ENCODE measurements at regions not wholly inside any gene's neighbourhood (a gene's known extent, or its start where the extent isn't known, plus 50 kb on each side); places are given as distances from the start of the nearest gene placed in this dataset.

DNA sequence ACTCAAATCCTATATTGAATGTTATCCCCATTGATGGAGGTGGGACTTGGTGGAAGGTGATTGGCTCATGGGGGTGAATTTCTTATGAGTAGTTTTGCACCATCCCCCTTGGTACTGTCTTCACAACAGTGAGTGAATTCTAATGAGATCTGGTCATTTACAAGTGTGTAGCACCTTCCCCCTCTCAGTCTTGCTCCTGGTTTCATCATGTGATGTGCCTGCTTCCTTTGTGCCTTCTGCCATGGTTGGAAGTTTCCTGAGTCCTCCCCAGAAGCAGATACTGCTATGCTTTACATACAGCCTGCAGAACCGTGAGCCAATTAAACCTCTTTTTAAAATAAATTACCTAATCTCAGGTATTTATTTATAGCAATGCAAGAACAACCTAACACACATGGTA is 302.4 kb upstream of the KITLG start:
- H3K27ac ChIP-seq: no peak overlapping the region
- no peak for TF ChIP-seq POLR2A (IDR thresholded peaks at IDR 0.05)
- TF ChIP-seq, protein P1, sequence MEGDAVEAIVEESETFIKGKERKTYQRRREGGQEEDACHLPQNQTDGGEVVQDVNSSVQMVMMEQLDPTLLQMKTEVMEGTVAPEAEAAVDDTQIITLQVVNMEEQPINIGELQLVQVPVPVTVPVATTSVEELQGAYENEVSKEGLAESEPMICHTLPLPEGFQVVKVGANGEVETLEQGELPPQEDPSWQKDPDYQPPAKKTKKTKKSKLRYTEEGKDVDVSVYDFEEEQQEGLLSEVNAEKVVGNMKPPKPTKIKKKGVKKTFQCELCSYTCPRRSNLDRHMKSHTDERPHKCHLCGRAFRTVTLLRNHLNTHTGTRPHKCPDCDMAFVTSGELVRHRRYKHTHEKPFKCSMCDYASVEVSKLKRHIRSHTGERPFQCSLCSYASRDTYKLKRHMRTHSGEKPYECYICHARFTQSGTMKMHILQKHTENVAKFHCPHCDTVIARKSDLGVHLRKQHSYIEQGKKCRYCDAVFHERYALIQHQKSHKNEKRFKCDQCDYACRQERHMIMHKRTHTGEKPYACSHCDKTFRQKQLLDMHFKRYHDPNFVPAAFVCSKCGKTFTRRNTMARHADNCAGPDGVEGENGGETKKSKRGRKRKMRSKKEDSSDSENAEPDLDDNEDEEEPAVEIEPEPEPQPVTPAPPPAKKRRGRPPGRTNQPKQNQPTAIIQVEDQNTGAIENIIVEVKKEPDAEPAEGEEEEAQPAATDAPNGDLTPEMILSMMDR (IDR thresholded peaks at IDR 0.05): no peak
- intact Hi-C loops (cut with DNase I): no loop called here
- H3K4me1 ChIP-seq: no peaks in the 10 kb centered on the region
- no peaks in the 10 kb centered on the region for H3K9me3 ChIP-seq
- no peaks in the 10 kb centered on the region for H3K27me3 ChIP-seq
- H3K36me3 ChIP-seq (replicated peaks in 1 of 2; ENCODE audit: insufficient read depth in 1 of 2, low read depth in 2 of 2): no peaks in the 10 kb centered on the region
- 79 to 92% methylated on average over 1 of the region's 1 CpG for WGBS, 2 donors
- no peak overlapping the region for H3K4me3 ChIP-seq
- no peak for DNase-seq
- ATAC-seq: no peak

DNA sequence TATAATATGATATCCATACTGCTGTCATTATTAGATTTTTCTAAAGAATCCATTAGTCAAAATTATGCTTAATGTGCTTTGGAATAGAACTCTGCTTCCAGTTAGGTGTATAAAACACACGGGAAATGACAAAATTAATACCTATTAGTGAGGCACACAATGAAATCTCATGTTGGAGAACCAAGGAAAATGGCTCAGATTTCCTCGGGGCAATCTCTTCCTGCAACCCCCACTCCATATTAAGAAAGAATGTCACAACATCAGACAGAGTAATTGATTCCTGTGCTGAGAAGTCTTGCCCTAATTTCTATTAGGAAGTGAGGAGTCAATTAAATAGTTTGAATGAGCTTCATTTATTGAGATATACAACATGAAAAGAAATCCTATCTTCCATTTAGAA is 299.8 kb upstream of the KITLG start:
- no peak for ATAC-seq

DNA sequence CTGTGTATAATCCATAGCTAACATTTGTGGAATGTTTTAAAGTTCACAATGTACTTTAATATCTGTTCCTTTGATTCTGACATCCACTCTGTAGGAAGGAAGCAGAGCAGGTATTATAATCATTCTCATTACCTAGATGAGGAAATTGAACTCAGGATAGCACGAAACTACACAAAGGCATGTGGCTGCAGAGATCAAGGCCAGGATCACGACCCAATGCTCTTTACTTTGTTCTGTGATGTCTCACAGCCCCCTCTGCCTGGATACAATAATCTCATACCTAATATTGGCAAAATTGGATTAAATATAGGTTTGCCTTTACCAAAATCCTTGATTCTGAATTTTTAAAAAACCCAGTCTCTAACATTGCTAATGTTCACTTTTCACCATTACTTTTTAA is 298.0 kb upstream of the KITLG start:
- WGBS, 2 donors: 79 to 85% methylated on average over 2 of the region's 2 CpGs
- TF ChIP-seq, protein P1 (IDR thresholded peaks at IDR 0.05): no peak
- TF ChIP-seq POLR2A (IDR thresholded peaks at IDR 0.05): no peak
- intact Hi-C loops (cut with DNase I): no loop called here
- H3K27ac ChIP-seq: no peak overlapping the region
- no peaks in the 10 kb centered on the region for H3K36me3 ChIP-seq (replicated peaks in 1 of 2; ENCODE audit: insufficient read depth in 1 of 2, low read depth in 2 of 2)
- no peaks in the 10 kb centered on the region for H3K4me1 ChIP-seq
- ATAC-seq: no peak
- H3K9me3 ChIP-seq: no peaks in the 10 kb centered on the region
- DNase-seq: no peak
- no peaks in the 10 kb centered on the region for H3K27me3 ChIP-seq
- no peak overlapping the region for H3K4me3 ChIP-seq

More for the DNA sequence above, 299.8 kb upstream of the KITLG start:
- no peaks in the 10 kb centered on the region for H3K27me3 ChIP-seq
- H3K36me3 ChIP-seq (replicated peaks in 1 of 2; ENCODE audit: insufficient read depth in 1 of 2, low read depth in 2 of 2): no peaks in the 10 kb centered on the region
- intact Hi-C loops (cut with DNase I): no loop called here
- no peak for DNase-seq
- WGBS, 2 donors: 76 to 88% methylated on average over 2 of the region's 2 CpGs
- no peaks in the 10 kb centered on the region for H3K4me1 ChIP-seq
- no peaks in the 10 kb centered on the region for H3K9me3 ChIP-seq
- no peak overlapping the region for H3K27ac ChIP-seq
- TF ChIP-seq, protein P1 (IDR thresholded peaks at IDR 0.05): no peak
- no peak for TF ChIP-seq POLR2A (IDR thresholded peaks at IDR 0.05)
- no peak overlapping the region for H3K4me3 ChIP-seq

DNA sequence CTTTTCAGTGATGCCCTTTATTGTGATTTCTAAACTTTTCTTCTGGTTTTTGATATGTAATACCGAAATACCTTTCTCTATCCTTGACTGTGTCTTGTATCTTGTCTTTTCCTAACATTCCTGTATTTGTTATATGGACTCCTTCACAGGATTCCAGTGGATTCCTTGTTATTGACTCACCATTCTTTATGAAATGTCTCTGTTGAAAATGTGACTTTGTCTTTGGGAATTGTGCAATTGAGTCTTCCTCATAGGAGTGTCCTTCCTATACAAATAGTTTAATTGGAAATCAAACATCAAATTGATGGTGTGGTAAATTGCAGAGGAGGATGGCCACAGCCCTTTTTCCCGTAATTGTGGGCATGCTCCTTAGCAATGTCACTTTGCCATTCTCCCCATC is 296.6 kb upstream of the KITLG start:
- H3K4me1 ChIP-seq: no peaks in the 10 kb centered on the region
- ATAC-seq (no peak), DNase-seq (no peak)
- WGBS, 2 donors: 85 to 92% methylated on average over 2 of the region's 2 CpGs
- no peak overlapping the region for H3K4me3 ChIP-seq
- H3K27ac ChIP-seq: no peak overlapping the region
- no peaks in the 10 kb centered on the region for H3K9me3 ChIP-seq
- intact Hi-C loops (cut with DNase I): no loop called here
- H3K36me3 ChIP-seq (replicated peaks in 1 of 2; ENCODE audit: insufficient read depth in 1 of 2, low read depth in 2 of 2): no peaks in the 10 kb centered on the region
- H3K27me3 ChIP-seq: no peaks in the 10 kb centered on the region
- no peak for TF ChIP-seq POLR2A (IDR thresholded peaks at IDR 0.05)
- TF ChIP-seq, protein P1 (IDR thresholded peaks at IDR 0.05): no peak

DNA sequence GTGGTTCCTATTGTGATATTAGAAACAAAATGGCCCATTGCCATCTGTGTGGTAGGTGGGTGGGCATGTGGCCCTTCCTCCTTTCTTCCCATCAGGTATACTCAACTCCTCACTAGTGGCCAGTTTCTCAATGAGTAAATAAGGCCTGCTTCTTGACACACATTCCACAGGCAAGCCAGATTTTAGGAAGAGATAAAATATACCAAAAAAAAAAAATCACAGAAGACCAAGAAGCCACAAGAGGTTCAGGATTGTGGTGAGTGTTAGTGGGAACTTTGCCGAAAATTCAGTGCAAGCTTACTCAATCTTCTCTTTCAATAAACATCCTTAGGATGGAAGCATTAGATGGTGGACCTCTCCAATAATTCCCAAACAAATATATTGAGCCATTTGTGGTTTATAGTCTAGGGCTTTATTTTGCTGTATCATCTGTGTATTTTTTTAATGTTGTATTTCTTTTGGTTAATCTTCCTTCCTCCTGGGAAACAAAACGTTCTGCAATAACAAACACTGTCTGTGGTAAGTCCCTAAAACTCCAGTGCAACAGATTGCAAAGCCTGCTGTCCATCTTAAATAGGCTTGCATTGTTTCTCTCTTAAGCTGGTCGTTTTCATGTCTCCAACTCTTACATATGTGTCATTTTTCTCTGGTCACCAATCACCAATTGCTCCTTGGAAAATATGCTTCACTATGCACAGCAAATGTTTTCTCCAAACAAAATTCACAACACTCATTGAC is 289.9 kb upstream of the KITLG start:
- no peaks in the 10 kb centered on the region for H3K27me3 ChIP-seq
- no peaks in the 10 kb centered on the region for H3K4me1 ChIP-seq
- H3K4me3 ChIP-seq: no peak overlapping the region
- ATAC-seq: no peak
- TF ChIP-seq, protein P1 (IDR thresholded peaks at IDR 0.05): no peak
- no peak for TF ChIP-seq POLR2A (IDR thresholded peaks at IDR 0.05)
- intact Hi-C loops (cut with DNase I): no loop called here
- no peak overlapping the region for H3K27ac ChIP-seq
- 38% methylated on average over 3 of the region's 3 CpGs for WGBS, 2 donors
- no peaks in the 10 kb centered on the region for H3K36me3 ChIP-seq (replicated peaks in 1 of 2; ENCODE audit: insufficient read depth in 1 of 2, low read depth in 2 of 2)
- H3K9me3 ChIP-seq: no peaks in the 10 kb centered on the region
- DNase-seq: no peak
